Breast epithelium (tissue), 3 donors: ENCODE measurements at regions not wholly inside any gene's neighbourhood (a gene's known extent, or its start where the extent isn't known, plus 50 kb on each side); places are given as distances from the start of the nearest gene placed in this dataset.

Source experiments
- POLR2A ChIP-seq: fragments of 450-650 bp; IDR thresholded peaks from one replicate; pipeline ENCODE4 v1.6.1; 2016; ENCODE audit warnings: antibody characterized with exemption, mild to moderate bottlenecking, moderate library complexity
- POLR2AphosphoS5 ChIP-seq, 3 donors: sonication (generic); formaldehyde crosslinking; IDR thresholded peaks; one replicate each; pipeline ENCODE4 v1.6.1; 2017; ENCODE audit warnings: antibody characterized with exemption in 3 of 3
- TF ChIP-seq, protein P1 (sequence below), 3 donors: fragments of 450-650 bp; IDR thresholded peaks; one replicate each; pipeline ENCODE4 v1.5.1; 2016 to 2017; ENCODE audit warnings: antibody characterized with exemption in 3 of 3, mild to moderate bottlenecking in 3 of 3, moderate library complexity in 3 of 3

DNA sequence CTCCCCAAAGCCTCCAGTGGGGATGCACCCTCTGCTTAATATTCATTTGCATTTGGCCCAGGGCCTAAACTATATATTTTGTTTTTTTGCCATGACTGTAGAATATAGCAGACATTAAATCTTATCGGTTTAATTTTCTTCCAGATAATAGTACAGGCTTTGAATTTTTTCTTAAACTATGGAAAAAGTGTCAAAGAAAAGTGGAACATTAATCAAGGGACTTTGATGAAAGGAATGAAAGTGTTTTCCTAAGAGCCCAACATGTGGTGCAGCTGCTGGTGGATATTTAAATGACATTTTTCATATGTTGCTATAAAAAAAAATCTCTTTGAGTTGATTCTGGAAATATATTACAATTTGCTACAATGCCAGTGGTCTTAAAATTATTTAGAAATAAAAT, 346.8 kb downstream of the CYP26B1 start:
- TF ChIP-seq, protein P1, sequence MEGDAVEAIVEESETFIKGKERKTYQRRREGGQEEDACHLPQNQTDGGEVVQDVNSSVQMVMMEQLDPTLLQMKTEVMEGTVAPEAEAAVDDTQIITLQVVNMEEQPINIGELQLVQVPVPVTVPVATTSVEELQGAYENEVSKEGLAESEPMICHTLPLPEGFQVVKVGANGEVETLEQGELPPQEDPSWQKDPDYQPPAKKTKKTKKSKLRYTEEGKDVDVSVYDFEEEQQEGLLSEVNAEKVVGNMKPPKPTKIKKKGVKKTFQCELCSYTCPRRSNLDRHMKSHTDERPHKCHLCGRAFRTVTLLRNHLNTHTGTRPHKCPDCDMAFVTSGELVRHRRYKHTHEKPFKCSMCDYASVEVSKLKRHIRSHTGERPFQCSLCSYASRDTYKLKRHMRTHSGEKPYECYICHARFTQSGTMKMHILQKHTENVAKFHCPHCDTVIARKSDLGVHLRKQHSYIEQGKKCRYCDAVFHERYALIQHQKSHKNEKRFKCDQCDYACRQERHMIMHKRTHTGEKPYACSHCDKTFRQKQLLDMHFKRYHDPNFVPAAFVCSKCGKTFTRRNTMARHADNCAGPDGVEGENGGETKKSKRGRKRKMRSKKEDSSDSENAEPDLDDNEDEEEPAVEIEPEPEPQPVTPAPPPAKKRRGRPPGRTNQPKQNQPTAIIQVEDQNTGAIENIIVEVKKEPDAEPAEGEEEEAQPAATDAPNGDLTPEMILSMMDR (IDR thresholded peaks at IDR 0.05), result no peak
- no peak for TF ChIP-seq POLR2AphosphoS5 (IDR thresholded peaks at IDR 0.05)
- no peak for TF ChIP-seq POLR2A
